Brain pericyte (primary cell): ENCODE measurements at regions not wholly inside any gene's neighbourhood (a gene's known extent, or its start where the extent isn't known, plus 50 kb on each side); places are given as distances from the start of the nearest gene placed in this dataset.
"Not testable (repeated sequence)": the region's sequence is repeated elsewhere in the genome, so short reads cannot be mapped to it uniquely, and the experiment has no call there.

Source experiments
- DNase-seq: peaks from one replicate; pipeline ENCODE4 v3.0.0-alpha.2; 2012; ENCODE audit warnings: low read depth, low spot score

DNA sequence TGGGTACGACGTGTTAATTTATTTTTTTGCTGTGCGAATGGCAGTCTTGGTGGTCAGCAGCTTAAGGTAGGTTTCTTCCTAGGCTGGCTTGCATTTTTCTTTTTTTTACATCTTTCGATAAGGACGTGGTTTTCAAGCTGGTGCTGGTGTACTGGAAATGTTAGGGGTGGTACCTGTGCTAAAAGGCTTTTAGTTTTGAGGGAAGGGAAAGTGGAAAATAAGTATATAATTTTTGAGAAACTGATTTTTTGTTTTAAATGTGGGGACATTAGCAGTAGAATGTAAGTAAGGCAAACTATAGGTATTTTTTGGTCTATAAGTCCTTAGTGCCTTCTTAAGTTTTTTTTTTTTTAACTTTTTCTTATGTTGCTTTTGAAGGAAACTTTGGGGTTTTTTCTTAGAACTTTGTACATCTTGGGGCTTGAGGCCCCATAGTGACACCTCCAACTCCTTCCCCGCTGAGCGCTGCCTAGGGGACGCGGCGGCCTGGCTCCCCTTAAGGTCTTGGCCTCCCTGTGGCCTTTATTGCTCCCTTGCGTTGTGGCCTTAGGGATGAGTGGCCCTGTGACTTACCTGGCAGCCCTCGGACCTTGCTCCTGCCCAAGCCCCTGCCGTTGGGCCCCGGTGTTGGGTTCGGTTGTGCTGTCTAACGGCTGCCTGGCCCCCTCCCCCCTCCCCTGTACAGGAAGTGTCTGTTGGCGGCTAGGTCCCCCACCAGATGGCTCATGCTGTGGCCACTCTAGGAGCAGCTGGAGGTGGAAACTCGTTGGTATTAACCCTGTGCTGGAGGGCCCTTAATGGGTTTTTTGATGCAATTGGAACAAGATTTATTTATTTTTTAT lies 88.0 kb upstream of the RPRML start:
- peak; percentile 53 for DNase-seq

DNA sequence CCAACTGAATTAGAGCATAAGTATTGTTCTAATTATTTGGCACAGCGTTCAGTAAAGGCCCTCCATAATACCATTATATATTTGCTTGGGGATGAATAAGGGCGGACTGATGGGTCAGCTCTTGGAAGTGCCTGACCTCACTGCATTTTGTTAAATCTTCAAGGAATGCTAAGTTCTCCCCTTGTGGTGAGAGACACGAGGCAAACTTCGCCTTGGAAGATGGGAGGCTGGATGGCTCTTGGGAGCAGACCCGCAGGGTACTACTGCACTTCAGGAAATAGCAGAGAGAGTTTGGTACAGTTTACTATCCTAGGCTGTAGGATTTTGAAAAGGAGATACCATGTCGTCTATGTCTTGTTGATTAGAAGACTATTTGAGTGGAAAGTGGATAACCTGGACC lies 87.0 kb upstream of the RPRML start:
- DNase-seq: no peak

DNA sequence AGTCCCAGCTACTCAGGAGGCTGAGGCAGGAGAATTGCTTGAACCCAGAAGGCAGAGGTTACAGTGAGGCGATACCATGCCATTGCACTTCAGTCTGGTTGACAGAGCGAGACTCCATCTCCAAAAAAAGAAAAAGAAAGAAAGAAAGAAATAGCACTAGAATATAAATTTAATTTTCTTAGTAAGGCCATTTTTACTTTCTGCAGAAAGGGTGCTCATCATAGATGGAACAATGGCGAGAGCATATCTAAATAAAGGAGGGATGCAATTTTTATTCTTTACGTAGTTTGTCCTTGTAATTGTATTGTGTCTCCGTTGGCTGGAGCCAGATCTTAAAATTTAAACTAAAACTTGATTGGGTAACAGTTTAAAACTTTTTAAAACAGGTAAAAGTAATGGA lies 85.6 kb upstream of the RPRML start:
- no peak for DNase-seq

DNA sequence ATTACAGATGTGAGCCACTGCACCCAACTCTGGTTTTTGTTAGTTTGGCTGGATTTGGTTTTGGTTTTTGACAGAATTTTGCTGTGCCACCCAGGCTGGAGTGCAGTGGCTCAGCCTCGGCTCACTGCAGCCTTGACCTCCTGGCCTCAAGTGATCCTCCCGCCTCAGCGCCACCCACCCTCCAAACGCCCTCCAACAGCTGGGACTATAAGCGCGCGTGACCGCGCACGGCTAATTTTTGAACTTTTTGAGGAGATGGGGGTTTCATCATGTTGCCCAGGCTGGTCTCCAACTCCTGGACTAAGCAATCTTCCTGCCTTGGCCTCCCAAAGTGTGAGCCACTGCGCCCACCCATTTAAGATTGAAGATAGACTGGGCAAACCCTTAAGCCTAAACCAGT lies 84.4 kb upstream of the RPRML start:
- no peak for DNase-seq

DNA sequence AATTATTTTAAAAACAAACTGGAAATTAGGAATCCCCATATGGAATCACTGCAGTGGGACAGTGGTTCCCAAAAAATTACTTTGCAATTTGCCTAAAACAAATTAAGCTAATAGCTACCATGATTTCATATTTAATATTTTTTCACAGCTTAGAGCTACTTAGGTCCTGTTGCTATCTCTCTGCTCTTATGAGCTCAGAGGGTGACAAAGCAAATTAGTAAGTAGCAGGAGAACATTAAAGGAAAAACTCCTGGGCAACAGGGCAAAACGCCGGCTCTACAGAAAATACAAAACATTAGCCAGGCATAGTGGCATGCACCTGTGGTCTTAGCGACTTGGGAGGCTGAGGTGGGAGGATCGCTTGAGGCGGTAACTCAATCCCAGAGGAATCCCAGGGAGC lies 83.8 kb upstream of the RPRML start:
- DNase-seq: not testable (repeated sequence)

DNA sequence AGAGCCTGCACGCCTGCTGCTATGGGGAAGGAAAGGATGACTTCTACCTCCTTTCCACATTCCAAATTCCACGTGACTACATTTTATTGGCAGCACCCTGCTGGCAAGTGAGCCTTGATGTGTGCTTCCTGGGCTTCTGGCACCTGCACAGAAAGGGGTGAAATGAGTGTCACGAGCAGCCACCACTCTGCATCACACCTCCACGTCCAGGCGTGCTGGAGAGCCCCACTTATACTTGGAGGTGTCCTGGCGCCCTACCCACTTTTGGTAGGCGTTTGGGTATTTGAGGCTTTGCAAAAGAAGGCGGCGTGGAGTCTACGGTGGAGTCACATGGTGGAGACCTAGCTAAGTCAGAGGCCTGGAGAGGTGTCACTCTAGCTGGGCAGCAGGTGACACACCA lies 81.0 kb upstream of the RPRML start:
- DNase-seq: not testable (repeated sequence)

DNA sequence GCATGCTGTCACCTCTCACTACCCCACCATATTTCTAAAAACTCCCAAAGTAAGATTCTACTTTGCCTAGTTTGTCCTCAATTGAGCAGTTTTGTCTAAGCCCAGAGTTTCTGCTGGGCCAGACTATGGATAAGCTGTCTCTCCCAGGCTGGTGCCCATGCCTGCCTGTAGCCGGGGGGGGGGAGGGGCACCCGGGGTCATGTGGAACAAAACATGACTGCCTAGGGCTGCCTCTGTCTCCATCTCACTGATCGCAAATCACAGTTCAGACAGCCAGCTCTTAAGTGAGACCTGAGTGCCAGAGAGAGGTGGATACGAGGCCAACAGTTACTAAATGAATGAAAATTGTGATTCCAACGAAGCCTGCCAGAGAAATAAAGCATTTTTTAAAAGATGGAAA lies 78.8 kb upstream of the RPRML start:
- no peak for DNase-seq

DNA sequence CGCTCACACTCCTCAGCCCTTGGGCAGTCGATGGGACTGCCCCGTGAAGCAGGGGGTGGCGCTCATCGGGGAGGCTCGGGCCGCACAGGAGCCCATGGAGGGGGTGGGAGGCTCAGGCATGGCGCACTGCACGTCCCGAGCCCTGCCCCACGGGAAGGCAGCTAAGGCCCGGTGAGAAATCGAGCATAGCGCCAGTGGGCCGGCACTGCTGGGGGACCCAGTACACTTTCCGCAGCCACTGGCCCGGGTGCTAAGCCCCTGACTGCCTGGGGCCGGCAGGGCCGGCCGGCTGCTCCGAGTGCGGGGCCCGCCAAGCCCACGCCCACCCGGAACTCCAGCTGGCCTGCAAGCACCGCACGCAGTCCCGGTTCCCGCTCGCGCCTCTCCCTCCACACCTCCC lies 78.2 kb upstream of the RPRML start:
- not testable (repeated sequence) for DNase-seq

DNA sequence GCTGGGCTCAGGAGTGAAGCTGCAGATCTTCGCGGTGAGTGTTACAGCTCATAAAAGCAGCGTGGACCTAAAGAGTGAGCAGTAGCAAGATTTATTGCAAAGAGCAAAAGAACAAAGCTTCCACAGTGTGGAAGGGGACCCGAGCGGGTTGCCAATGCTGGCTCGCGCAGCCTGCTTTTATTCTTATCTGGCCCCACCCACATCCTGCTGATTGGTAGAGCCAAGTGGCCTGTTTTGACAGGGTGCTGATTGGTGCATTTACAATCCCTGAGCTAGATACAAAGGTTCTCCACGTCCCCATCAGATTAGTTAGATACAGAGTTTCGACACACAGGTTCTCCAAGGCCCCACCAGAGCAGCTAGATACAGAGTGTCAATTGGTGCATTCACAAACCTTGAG lies 77.6 kb upstream of the RPRML start:
- DNase-seq: not testable (repeated sequence)
